OCI-LY1 (cell line): ENCODE measurements at regions not wholly inside any gene's neighbourhood (a gene's known extent, or its start where the extent isn't known, plus 50 kb on each side); places are given as distances from the start of the nearest gene placed in this dataset.

Experiments
- CTCF ChIP-seq: fragments of 200-600 bp; sonication (generic), shearing (Covaris generic); IDR thresholded peaks from 2 replicates; pipeline ENCODE4 v1.5.1; 2017; ENCODE audit warnings: mild to moderate bottlenecking, antibody characterized with exemption, low read length, moderate library complexity, mixed read lengths
- EZH2 ChIP-seq: fragments of 200-600 bp; sonication (generic), shearing (Covaris generic); IDR thresholded peaks from 2 replicates; pipeline ENCODE4 v1.8.0; 2017; ENCODE audit warnings: borderline replicate concordance, mixed run types, mild to moderate bottlenecking, antibody characterized with exemption, low read length, moderate library complexity, mixed read lengths

DNA sequence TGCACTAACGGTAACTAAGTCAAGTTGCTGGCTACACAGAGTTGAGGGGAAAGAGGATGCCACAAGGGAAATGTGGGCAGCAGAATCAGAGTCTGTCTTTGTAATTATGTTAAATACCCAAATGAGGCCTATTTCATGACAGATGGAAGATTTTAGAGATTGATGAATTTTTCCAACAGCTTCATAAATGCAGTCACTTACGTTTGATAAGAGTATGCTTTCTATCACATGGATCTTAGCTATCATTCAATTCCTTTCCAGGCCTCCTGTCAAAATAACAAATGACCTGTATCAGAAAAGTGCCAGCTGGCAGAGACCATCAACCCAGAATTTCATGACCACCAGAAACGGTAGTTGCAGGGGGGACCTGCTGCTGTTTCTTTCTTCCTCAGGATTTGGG lies 148.4 kb upstream of the PLPP4 start:
- no peak for TF ChIP-seq CTCF
- no peak for TF ChIP-seq EZH2
